H1 (cell line): ENCODE measurements at regions not wholly inside any gene's neighbourhood (a gene's known extent, or its start where the extent isn't known, plus 50 kb on each side); places are given as distances from the start of the nearest gene placed in this dataset.
"Not testable (repeated sequence)": the region's sequence is repeated elsewhere in the genome, so short reads cannot be mapped to it uniquely, and the experiment has no call there.

Source experiments
- CTCF ChIA-PET: fragments of 300-600 bp; sonication (Branson Sonifier 250); formaldehyde crosslinking; loops from one replicate; lab custom pipeline; 2021; ENCODE audit not compliant: partially characterized antibody; lab: Charles Lee
- POLR2A ChIA-PET: fragments of 300-600 bp; sonication (Branson Sonifier 250); formaldehyde crosslinking; loops from one replicate; lab custom pipeline; 2021; ENCODE audit warnings: inconsistent platforms; ENCODE audit not compliant: partially characterized antibody; lab: Charles Lee
- DNase-seq, 2 experiments: peaks; one replicate each; pipeline versions ENCODE4 v3.0.0 to v3.0.0-alpha.2; 2010 to 2022; ENCODE audit warnings: low spot score in 2 of 2, low read depth in 1 of 2, mixed read lengths in 1 of 2
- FAIRE-seq: peaks from 2 replicates; lab custom pipeline; 2011; peaks lifted over from hg19 to GRCh38; lab: Jason Lieb, UNC
- H2AFZ ChIP-seq: 2 replicates; pipeline ENCODE4 v1.8.1; 2012; ENCODE audit warnings: low read length, inconsistent platforms
- H2AK5ac ChIP-seq: 2 replicates; pipeline ENCODE4 v1.6.1; 2013; ENCODE audit warnings: low read depth, low read length
- H2BK120ac ChIP-seq: replicated peaks from 2 replicates; pipeline ENCODE3; 2013; ENCODE audit warnings: low read depth, low read length, inconsistent platforms
- H2BK12ac ChIP-seq: 2 replicates; pipeline ENCODE4 v1.6.1; 2013; ENCODE audit warnings: low read depth, low read length
- H2BK15ac ChIP-seq: 2 replicates; pipeline ENCODE4 v1.6.1; 2013; ENCODE audit warnings: low read length
- H2BK20ac ChIP-seq: 2 replicates; pipeline ENCODE4 v1.6.1; 2013; ENCODE audit warnings: low read length
- H2BK5ac ChIP-seq: 2 replicates; pipeline ENCODE4 v1.6.1; 2013; ENCODE audit warnings: low read depth, low read length
- H3K14ac ChIP-seq: 2 replicates; pipeline ENCODE4 v1.6.1; 2013; ENCODE audit warnings: inconsistent platforms; ENCODE audit not compliant: insufficient read length
- H3K18ac ChIP-seq: 2 replicates; pipeline ENCODE4 v1.6.1; 2013; ENCODE audit warnings: low read length; ENCODE audit errors: extremely low read depth
- H3K23ac ChIP-seq: 2 replicates; pipeline ENCODE4 v1.6.1; 2013; ENCODE audit warnings: inconsistent platforms; ENCODE audit not compliant: insufficient read length
- H3K23me2 ChIP-seq: 2 replicates; pipeline ENCODE4 v1.6.1; 2013; ENCODE audit warnings: low read depth, low read length
- H3K27ac ChIP-seq: 2 replicates; pipeline ENCODE4 v1.6.1; 2011; ENCODE audit warnings: low read depth, low read length, inconsistent platforms
- H3K27me3 ChIP-seq, 4 experiments: replicated peaks in 1 of 4; 1 replicate in 1 of 4; 2 replicates in 3 of 4; pipeline versions ENCODE4 v1.6.1 to v1.8.1; 2011 to 2013; ENCODE audit warnings: low read length in 3 of 4, mild to moderate bottlenecking in 3 of 4, inconsistent platforms in 2 of 4, mixed read lengths in 2 of 4, moderate library complexity in 1 of 4; ENCODE audit not compliant: control insufficient read depth in 3 of 4, insufficient read depth in 3 of 4; ENCODE audit errors: extremely low read depth in 1 of 4
- H3K36me3 ChIP-seq, 4 experiments: 2 replicates each; pipeline versions ENCODE4 v1.6.1 to v1.8.1; 2011 to 2013; ENCODE audit warnings: mild to moderate bottlenecking in 4 of 4, low read length in 3 of 4, moderate library complexity in 2 of 4, control low read depth in 1 of 4, inconsistent platforms in 1 of 4; ENCODE audit not compliant: insufficient read depth in 4 of 4, control insufficient read depth in 2 of 4
- H3K4ac ChIP-seq: replicated peaks from 2 replicates; pipeline ENCODE3; 2013; ENCODE audit warnings: low read length, low read depth, mixed read lengths, inconsistent platforms; ENCODE audit not compliant: insufficient read length
- H3K4me1 ChIP-seq, 4 experiments: replicated peaks in 1 of 4; 1 replicate in 1 of 4; 2 replicates in 3 of 4; pipeline versions ENCODE4 v1.6.1 to v1.8.1; 2011 to 2013; ENCODE audit warnings: low read length in 3 of 4, inconsistent platforms in 2 of 4, mixed read lengths in 1 of 4; ENCODE audit not compliant: insufficient read depth in 4 of 4, control insufficient read depth in 3 of 4
- H3K4me2 ChIP-seq, 2 experiments: 2 replicates each; pipeline versions ENCODE4 v1.6.1 to v1.8.1; 2011 to 2013; ENCODE audit warnings: low read depth in 2 of 2, low read length in 2 of 2, control low read depth in 1 of 2, inconsistent platforms in 1 of 2, mild to moderate bottlenecking in 1 of 2; ENCODE audit not compliant: insufficient read depth in 1 of 2
- H3K4me3 ChIP-seq, 4 experiments: fragments of 200-600, 300-600 bp in 1 of 4; sonication (generic), shearing (Covaris generic), sonication (Bioruptor Twin) in 1 of 4; 2 replicates each; pipeline versions ENCODE4 v1.5.1 to v1.8.1; 2011 to 2016; ENCODE audit warnings: low read length in 4 of 4, low read depth in 3 of 4, control low read depth in 2 of 4, inconsistent platforms in 2 of 4, mild to moderate bottlenecking in 2 of 4, mixed read lengths in 1 of 4, moderate library complexity in 1 of 4; ENCODE audit not compliant: insufficient read depth in 2 of 4; ENCODE audit errors: extremely low read depth in 1 of 4
- H3K56ac ChIP-seq: replicated peaks from 2 replicates; pipeline ENCODE3; 2013; ENCODE audit warnings: low read depth, mild to moderate bottlenecking, mixed read lengths, low read length, inconsistent platforms; ENCODE audit not compliant: insufficient read length
- H3K79me1 ChIP-seq: 2 replicates; pipeline ENCODE4 v1.6.1; 2013; ENCODE audit warnings: low read depth, low read length, control low read depth
- H3K79me2 ChIP-seq, 2 experiments: 2 replicates each; pipeline versions ENCODE4 v1.6.1 to v1.8.1; 2012 to 2013; ENCODE audit warnings: low read length in 2 of 2, mild to moderate bottlenecking in 2 of 2, inconsistent platforms in 1 of 2; ENCODE audit not compliant: insufficient read depth in 2 of 2, control insufficient read depth in 1 of 2
- H3K9ac ChIP-seq, 4 experiments: replicated peaks in 1 of 4; 1 replicate in 1 of 4; 2 replicates in 3 of 4; pipeline versions ENCODE4 v1.6.1 to v1.8.1; 2011 to 2013; ENCODE audit warnings: low read depth in 3 of 4, low read length in 3 of 4, control low read depth in 2 of 4, mild to moderate bottlenecking in 2 of 4, moderate library complexity in 2 of 4, inconsistent platforms in 1 of 4; ENCODE audit errors: extremely low read depth in 1 of 4
- H3K9me3 ChIP-seq, 2 experiments: 2 replicates each; pipeline versions ENCODE4 v1.6.1 to v1.8.1; 2012 to 2013; ENCODE audit warnings: mild to moderate bottlenecking in 2 of 2, moderate library complexity in 2 of 2, control low read depth in 1 of 2, inconsistent platforms in 1 of 2, low read depth in 1 of 2, low read length in 1 of 2, mixed read lengths in 1 of 2; ENCODE audit not compliant: insufficient read depth in 2 of 2
- H4K20me1 ChIP-seq, 2 experiments: replicated peaks in 1 of 2; 2 replicates each; pipeline versions ENCODE3 to v1.8.1; 2011 to 2013; ENCODE audit warnings: inconsistent platforms in 2 of 2, low read length in 2 of 2, mild to moderate bottlenecking in 1 of 2; ENCODE audit not compliant: insufficient read depth in 2 of 2, control insufficient read depth in 1 of 2
- H4K5ac ChIP-seq: 2 replicates; pipeline ENCODE4 v1.6.1; 2013; ENCODE audit warnings: low read length, low read depth, mixed read lengths, inconsistent platforms; ENCODE audit not compliant: insufficient read length
- H4K8ac ChIP-seq: 2 replicates; pipeline ENCODE4 v1.8.0; 2013; ENCODE audit warnings: mild to moderate bottlenecking, moderate library complexity, low read length, inconsistent platforms; ENCODE audit not compliant: insufficient read depth; ENCODE audit errors: extremely low read depth
- H4K91ac ChIP-seq: replicated peaks from 2 replicates; pipeline ENCODE3; 2013; ENCODE audit warnings: low read length, mixed read lengths, inconsistent platforms; ENCODE audit not compliant: insufficient read length
- RAD21 ChIP-seq, 2 experiments: IDR thresholded peaks in 1 of 2; conservative IDR thresholded peaks in 1 of 2; 2 replicates each; pipeline ENCODE4 v1.6.1; 2011; ENCODE audit warnings: low read depth in 2 of 2, low read length in 2 of 2, improper control_type of control experiment in 1 of 2, inconsistent platforms in 1 of 2, mild to moderate bottlenecking in 1 of 2, moderate library complexity in 1 of 2
- WGBS, 2 experiments: shearing (Covaris generic) in 1 of 2; methylation state at CpG; one replicate each; pipeline versions ENCODE4 v1.1.6 to v1.1.7; 2013 to 2015; ENCODE audit warnings: low lambda C conversion rate in 2 of 2, mixed read lengths in 2 of 2, inconsistent platforms in 1 of 2, low coverage in 1 of 2, missing lambda C conversion rate in 1 of 2; ENCODE audit not compliant: insufficient replicate concordance in 2 of 2, insufficient coverage in 1 of 2, insufficient read length in 1 of 2; ENCODE audit errors: extremely low coverage in 1 of 2, missing lambda C conversion rate in 1 of 2; 5-methylcytosine and 5-hydroxymethylcytosine counted together
- TF ChIP-seq, protein P1 (sequence below), 3 experiments: IDR thresholded peaks; 1 replicate in 2 of 3; 2 replicates in 1 of 3; pipeline versions ENCODE4 v1.5.1 to v1.6.1; 2011; ENCODE audit warnings: low read length in 3 of 3, mild to moderate bottlenecking in 3 of 3, inconsistent platforms in 2 of 3, low read depth in 1 of 3, moderate library complexity in 1 of 3; ENCODE audit not compliant: insufficient read depth in 1 of 3; ENCODE audit errors: control extremely low read depth in 1 of 3

- H2BK5ac ChIP-seq, H4K20me1 ChIP-seq, H3K27me3 ChIP-seq, H3K79me1 ChIP-seq, H2BK120ac ChIP-seq, H3K79me2 ChIP-seq, H2BK20ac ChIP-seq, H3K18ac ChIP-seq, H3K23me2 ChIP-seq, H3K23ac ChIP-seq, H2AFZ ChIP-seq, H4K5ac ChIP-seq, H3K4me3 ChIP-seq, H4K8ac ChIP-seq, H2BK15ac ChIP-seq, POLR2A ChIA-PET, H3K14ac ChIP-seq, H3K9ac ChIP-seq, H3K4me1 ChIP-seq, H3K36me3 ChIP-seq, H3K9me3 ChIP-seq, FAIRE-seq, H3K27ac ChIP-seq, H3K4ac ChIP-seq, H3K4me2 ChIP-seq: not testable (repeated sequence)
- CTCF ChIA-PET, result interaction anchor here (0.9 to 3.6 kb wide), 20 partner anchors 10 to 359 kb away, joined by 3 to 17 read pairs (median 4); no protein-coding TSS in a partner anchor
- 78% methylated on average over 14 of the region's 15 CpGs; no CpG with 5 or more reads in 1 of the 2 experiments for WGBS, 2 experiments
- Histone ChIP-seq H2BK12ac (peak overlapping the region; percentile 40; the same call in 1 of the 2 replicates), H3K56ac (peak overlapping the region; percentile 93), H4K91ac (peak overlapping the region; percentile 82), H2AK5ac (peak overlapping the region; percentile 7; the same call in 1 of the 2 replicates)
- TF ChIP-seq, protein P1, sequence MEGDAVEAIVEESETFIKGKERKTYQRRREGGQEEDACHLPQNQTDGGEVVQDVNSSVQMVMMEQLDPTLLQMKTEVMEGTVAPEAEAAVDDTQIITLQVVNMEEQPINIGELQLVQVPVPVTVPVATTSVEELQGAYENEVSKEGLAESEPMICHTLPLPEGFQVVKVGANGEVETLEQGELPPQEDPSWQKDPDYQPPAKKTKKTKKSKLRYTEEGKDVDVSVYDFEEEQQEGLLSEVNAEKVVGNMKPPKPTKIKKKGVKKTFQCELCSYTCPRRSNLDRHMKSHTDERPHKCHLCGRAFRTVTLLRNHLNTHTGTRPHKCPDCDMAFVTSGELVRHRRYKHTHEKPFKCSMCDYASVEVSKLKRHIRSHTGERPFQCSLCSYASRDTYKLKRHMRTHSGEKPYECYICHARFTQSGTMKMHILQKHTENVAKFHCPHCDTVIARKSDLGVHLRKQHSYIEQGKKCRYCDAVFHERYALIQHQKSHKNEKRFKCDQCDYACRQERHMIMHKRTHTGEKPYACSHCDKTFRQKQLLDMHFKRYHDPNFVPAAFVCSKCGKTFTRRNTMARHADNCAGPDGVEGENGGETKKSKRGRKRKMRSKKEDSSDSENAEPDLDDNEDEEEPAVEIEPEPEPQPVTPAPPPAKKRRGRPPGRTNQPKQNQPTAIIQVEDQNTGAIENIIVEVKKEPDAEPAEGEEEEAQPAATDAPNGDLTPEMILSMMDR (IDR thresholded peaks at IDR 0.05; ENCODE audit: control extremely low read depth in 1 of 3, insufficient read depth in 1 of 3, low read depth in 1 of 3, low read length in 3 of 3), result peak; percentile 60 to 66 (median 63)
- TF ChIP-seq RAD21 (IDR thresholded peaks at IDR 0.05 in 1 of 2, conservative IDR thresholded peaks at IDR 0.05 in 1 of 2; ENCODE audit: low read depth in 2 of 2, low read length in 2 of 2), result peak; percentile 70 to 72
- DNase-seq, result peak in 1 of 2 experiments; percentile 70
Observed at GRCh38 chr10:131839880-131840787, 60.7 kb upstream of the PPP2R2D start.
